ENCODE measurements at regions not wholly inside any gene's neighbourhood (a gene's known extent, or its start where the extent isn't known, plus 50 kb on each side); places are given as distances from the start of the nearest gene placed in this dataset.
A peak's percentile ranks its signal among the peaks of the same experiment; 100 is the strongest.
"Not testable (repeated sequence)": the region's sequence is repeated elsewhere in the genome, so short reads cannot be mapped to it uniquely, and the experiment has no call there.

DNA sequence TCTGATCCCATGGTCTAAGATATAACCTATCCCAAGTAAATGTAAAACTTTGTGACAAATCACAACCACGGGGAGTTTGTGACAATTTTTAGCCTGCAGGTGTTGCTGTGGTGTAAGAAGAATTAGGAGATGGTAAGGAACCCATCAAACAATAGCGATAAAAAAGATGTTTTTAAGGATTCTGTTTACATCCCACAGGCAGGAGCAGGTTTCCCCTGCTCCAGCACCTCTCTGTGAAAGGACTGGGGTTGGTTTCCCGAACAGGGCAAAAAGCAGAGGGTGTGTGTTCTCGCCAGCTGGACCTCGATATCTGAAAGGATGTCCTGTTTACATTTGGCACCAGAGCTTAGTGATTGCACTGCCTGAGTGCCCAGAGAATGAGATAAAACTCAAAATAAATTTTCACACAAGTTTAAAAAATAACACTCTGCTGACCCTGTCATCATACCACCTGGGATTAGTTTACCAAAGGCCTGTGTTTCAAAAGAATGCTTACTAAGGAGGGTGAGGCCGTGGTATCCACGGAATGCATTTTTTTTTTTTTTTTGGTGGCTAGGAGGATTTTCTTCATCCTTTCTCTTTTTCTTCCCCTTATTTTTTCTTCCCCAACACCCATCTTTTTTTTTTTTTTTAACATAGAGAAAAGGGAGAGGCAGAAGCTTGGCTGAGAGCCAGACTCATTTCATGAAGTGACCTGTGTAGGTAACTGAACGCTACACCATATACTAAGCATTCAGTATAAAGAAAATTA is 151.8 kb upstream of the DPH6 start:
- peak; percentile 56 for DNase-seq

DNA sequence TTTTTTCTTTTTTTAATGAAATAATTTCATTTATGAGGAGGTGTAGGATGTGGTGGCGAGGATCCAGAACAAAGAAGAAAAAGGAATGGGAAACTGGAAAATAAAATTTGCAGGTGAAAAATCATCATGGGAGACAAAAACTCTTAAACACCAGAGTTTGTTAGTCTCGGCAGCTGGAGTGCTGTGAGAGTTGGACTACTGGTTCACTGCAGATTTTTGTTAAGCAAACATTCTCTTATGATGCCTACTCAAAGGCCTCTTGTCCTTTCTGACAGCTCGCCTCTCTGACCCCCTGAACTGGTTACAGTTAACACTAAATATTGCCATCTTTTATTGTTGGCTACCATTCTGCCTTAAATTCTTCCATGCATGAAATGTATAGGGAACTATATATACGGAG is 152.4 kb upstream of the DPH6 start:
- DNase-seq = no peak

DNA sequence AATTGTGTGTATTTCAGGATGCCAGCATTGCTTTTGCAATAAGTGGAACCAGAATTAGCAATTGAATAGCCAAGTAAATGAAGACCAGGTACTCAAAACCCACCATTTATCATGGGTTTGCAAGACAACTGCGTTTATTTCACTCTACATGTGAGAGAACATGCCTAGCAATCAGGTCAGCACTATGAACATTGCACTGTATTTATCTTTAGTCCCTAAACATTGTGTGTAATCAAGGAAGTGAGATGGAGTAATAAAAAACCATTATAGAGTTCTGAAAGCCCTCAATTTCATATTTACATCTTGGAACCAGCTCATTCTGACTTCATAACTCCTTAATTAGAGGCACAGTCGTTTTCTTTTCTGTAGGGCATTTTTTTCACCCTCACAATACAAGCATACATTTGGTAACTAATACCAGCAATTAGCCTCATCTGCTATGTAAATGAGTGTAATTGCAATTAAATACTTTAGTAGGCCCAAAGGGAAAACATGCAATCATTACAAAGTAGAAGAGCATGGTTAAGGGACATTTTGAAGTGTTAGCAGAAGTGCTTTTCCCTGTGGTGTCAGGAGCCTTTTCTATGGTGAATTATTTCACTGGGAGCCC is 153.1 kb upstream of the DPH6 start:
- DNase-seq = no peak

GRCh38 chr15:35700091-35700593 is 154.2 kb upstream of the DPH6 start:
- not testable (repeated sequence) for DNase-seq

- no peak for DNase-seq
These were observed 155.6 kb upstream of the DPH6 start for GRCh38 chr15:35701402-35702046.

- DNase-seq = no peak
These were observed 157.1 kb upstream of the DPH6 start for GRCh38 chr15:35702946-35703495.

- no peak for DNase-seq
These were observed 159.3 kb upstream of the DPH6 start for GRCh38 chr15:35705030-35705883.

- DNase-seq = peak; percentile 22
These were observed 160.1 kb upstream of the DPH6 start for GRCh38 chr15:35705884-35706585.

DNA sequence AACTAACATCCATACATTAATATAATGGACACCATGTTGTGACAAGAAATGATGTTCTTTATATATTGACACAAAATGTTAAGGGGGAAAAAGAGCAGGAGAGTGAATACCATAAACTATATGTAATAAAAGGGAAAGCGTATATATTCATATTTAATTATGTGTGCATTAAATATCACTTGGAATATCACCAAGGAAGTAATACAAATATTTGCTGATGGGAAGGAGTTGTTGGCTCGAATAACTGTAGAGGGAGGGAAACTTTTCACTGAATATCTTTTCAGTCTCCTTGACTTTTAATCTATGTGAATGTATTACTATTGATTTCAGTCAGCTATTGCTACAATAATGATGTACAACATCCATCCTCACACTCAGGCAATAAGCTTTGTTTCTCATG is 167.0 kb upstream of the DPH6 start:
- DNase-seq = no peak

DNA sequence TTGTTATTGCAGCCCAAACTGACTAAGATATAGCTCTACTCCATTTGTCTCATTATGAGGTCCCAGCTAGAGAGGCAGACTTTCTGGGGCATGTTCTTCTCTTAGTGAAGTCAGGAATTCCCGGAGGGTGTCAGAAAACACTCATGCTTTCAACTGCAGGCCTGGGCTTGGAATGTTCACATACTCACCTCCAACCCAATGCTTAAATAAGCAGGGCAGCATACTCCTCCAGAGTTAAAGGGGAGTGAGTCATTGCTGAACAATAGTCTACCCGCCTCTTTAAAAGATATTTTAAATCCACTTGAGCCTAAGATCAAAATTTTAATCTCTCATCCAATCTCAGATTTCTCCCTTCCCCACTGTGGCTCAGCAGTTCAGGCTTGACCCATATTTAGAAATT is 167.8 kb upstream of the DPH6 start:
- DNase-seq = peak; percentile 70

DNA sequence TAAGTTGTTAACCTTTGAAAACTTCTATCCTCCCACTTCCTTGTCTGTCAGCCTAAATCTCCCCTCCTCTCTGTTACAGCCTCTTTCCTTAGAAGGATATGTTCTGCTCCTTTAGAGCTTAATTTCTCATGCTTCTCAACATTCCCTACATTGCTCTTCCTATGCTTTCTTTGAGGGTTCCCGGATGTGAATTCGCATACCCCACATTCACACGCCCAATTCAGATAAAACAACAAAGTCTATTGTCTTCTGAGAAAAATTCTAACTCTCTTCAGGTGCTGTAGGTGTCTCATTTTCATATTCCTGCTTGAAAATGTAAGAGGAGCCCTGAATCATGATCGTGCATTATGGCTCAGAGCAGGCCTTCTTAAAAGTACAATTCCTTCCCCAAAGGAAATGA is 171.8 kb upstream of the DPH6 start:
- DNase-seq = peak; percentile 31

DNA sequence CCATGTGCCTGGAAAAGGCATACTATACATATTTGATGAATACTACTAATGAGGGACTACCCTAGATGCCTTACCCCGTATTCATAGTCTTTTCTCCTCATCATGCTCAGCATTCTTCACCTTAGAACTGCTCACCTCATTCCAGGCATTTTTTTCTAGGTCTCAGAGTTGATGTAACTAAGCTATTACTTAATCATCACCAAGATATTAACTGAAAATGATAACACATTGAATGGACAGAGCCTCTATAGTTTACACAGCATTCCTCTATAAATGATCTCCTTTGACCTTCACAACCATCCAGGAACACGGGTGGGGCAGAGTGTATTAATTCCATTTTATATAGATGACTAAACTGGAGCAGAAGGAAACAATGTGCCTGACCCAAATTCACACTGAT is 174.1 kb upstream of the DPH6 start:
- peak; percentile 46 for DNase-seq

GRCh38 chr15:35720984-35721383 is 175.0 kb upstream of the DPH6 start:
- DNase-seq = no peak

GRCh38 chr15:35721751-35722150 is 175.8 kb upstream of the DPH6 start:
- DNase-seq = no peak

GRCh38 chr15:35722501-35722900 is 176.5 kb upstream of the DPH6 start:
- no peak for DNase-seq

DNA sequence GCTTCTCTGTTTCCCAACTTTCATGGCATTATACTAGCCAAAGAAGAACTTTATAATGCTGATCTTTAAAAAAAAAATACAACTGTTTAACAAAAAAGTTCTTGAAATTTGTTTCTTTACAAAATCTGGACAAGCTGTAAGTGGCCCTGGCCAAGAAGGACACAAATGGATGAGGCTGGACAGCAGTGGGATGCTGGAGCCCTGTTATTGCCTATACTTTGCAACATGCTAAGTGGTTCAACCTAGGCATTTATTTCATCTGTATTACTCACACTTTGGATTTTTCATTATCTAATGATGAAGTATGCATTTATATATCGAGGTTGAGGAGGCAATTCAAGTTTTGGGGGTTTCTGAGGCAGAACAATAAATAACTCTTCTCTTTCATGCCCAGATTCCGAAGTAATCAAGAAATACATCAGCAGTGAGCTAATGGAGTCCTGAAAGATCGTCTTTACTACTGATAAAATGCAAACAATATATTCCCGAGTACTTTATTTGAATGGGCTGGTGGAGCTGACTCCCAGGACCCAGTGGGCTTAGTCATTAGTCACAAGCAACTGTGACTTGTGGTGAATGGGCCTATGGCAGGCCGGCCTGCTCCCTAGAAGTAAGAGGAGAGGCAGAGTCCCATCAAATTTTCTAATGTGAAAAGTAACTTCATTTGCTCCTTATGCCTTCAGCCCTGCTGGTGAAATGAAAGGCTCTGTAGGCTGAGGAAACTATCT is 177.3 kb upstream of the DPH6 start:
- no peak for DNase-seq

- peak; percentile 68 for DNase-seq
These were observed 177.9 kb upstream of the DPH6 start for GRCh38 chr15:35723852-35724251.

GRCh38 chr15:35724626-35725025 is 178.7 kb upstream of the DPH6 start:
- DNase-seq = peak; percentile 39

DNA sequence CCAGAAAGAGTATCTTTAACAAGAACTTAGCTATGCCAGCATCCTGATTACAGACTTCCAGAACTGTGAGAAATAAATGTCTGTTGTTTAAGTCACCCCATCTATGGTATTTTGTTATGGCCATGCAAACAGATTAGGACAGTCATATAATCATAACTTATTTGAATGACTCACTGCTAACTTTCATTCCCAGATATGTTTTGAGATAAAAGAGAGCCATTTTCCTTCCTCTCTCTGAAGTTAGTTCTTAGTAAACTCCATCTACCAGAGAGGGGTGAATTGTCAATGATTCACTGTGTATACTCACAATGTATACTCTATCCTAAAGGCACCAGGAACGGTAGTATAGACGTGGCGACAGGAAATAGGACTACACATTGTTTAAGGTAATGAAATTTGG is 179.4 kb upstream of the DPH6 start:
- DNase-seq = peak; percentile 87

DNA sequence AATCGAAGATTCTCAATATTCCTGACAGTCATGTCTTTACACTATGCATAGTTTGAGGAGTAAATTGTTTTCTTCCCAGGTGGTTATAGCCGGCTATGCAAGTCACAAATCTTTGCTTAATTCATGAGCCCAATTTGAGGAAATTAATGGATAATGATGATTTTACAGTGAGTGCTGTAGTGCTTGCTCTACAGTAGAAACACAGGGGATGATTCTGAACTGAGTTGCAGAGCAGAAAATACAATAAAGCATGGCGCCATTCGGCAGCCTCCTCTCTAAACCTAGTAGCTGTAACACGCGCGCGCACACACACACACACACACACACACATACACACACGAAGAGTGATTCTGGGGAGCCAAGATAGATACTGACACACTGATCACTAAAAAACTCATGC is 181.7 kb upstream of the DPH6 start:
- DNase-seq = no peak

All from fibroblast of skin of back (primary cell).